ENCODE measurements at regions not wholly inside any gene's neighbourhood (a gene's known extent, or its start where the extent isn't known, plus 50 kb on each side); places are given as distances from the start of the nearest gene placed in this dataset.
"Not testable (repeated sequence)": the region's sequence is repeated elsewhere in the genome, so short reads cannot be mapped to it uniquely, and the experiment has no call there.

GRCh38 chr18:55964171-55964570 lies 376.2 kb upstream of the TCF4 start:
- DNase-seq (ENCODE audit: low read depth in 6 of 9, low spot score in 9 of 9), result no peak
- H3K9me3 ChIP-seq (ENCODE audit: control insufficient read depth in 2 of 2, insufficient read depth in 1 of 2, low read length in 1 of 2), result no peaks in the 10 kb centered on the region
- no peak overlapping the region for H3K4me3 ChIP-seq (ENCODE audit: low read length in 2 of 2)
- no peaks in the 10 kb centered on the region for H3K4me1 ChIP-seq (ENCODE audit: control insufficient read depth in 2 of 2, insufficient read depth in 2 of 2, low read length in 2 of 2)
- H3K27ac ChIP-seq (ENCODE audit: low read depth in 1 of 2, low read length in 1 of 2), result no peak overlapping the region
- H3K27me3 ChIP-seq (ENCODE audit: control insufficient read depth in 2 of 2, insufficient read depth in 1 of 2, low read length in 1 of 2), result no peaks in the 10 kb centered on the region
- H3K36me3 ChIP-seq (ENCODE audit: control insufficient read depth in 2 of 2, insufficient read depth in 2 of 2, low read length in 1 of 2), result no peaks in the 10 kb centered on the region
- WGBS, result 100% methylated on average over 1 of the region's 1 CpG

GRCh38 chr18:55953326-55953725 lies 365.3 kb upstream of the TCF4 start:
- H3K9me3 ChIP-seq (ENCODE audit: control insufficient read depth in 2 of 2, insufficient read depth in 1 of 2, low read length in 1 of 2), result no peaks in the 10 kb centered on the region
- no peaks in the 10 kb centered on the region for H3K27me3 ChIP-seq (ENCODE audit: control insufficient read depth in 2 of 2, insufficient read depth in 1 of 2, low read length in 1 of 2)
- no peaks in the 10 kb centered on the region for H3K36me3 ChIP-seq (ENCODE audit: control insufficient read depth in 2 of 2, insufficient read depth in 2 of 2, low read length in 1 of 2)
- WGBS, result 96% methylated on average over 9 of the region's 9 CpGs
- DNase-seq (ENCODE audit: low read depth in 6 of 9, low spot score in 9 of 9), result no peak
- H3K4me3 ChIP-seq (ENCODE audit: low read length in 2 of 2), result no peak overlapping the region
- no peak overlapping the region for H3K27ac ChIP-seq (ENCODE audit: low read depth in 1 of 2, low read length in 1 of 2)
- H3K4me1 ChIP-seq (ENCODE audit: control insufficient read depth in 2 of 2, insufficient read depth in 2 of 2, low read length in 2 of 2), result no peaks in the 10 kb centered on the region

- not testable (repeated sequence) for H3K4me3 ChIP-seq (ENCODE audit: low read length in 2 of 2); H3K27me3 ChIP-seq (ENCODE audit: control insufficient read depth in 2 of 2, insufficient read depth in 1 of 2, low read length in 1 of 2); H3K36me3 ChIP-seq (ENCODE audit: control insufficient read depth in 2 of 2, insufficient read depth in 2 of 2, low read length in 1 of 2); DNase-seq (ENCODE audit: low read depth in 6 of 9, low spot score in 9 of 9); H3K4me1 ChIP-seq (ENCODE audit: control insufficient read depth in 2 of 2, insufficient read depth in 2 of 2, low read length in 2 of 2); H3K27ac ChIP-seq (ENCODE audit: low read depth in 1 of 2, low read length in 1 of 2); H3K9me3 ChIP-seq (ENCODE audit: control insufficient read depth in 2 of 2, insufficient read depth in 1 of 2, low read length in 1 of 2)
- WGBS, result 84% methylated on average over 7 of the region's 7 CpGs
These were observed 363.7 kb upstream of the TCF4 start for GRCh38 chr18:55951738-55952137.

GRCh38 chr18:55950379-55951166 lies 362.6 kb upstream of the TCF4 start:
- Histone ChIP-seq H3K27me3 (ENCODE audit: control insufficient read depth in 2 of 2, insufficient read depth in 1 of 2, low read length in 1 of 2) (no peaks in the 10 kb centered on the region), H3K4me1 (ENCODE audit: control insufficient read depth in 2 of 2, insufficient read depth in 2 of 2, low read length in 2 of 2) (no peaks in the 10 kb centered on the region), H3K27ac (ENCODE audit: low read depth in 1 of 2, low read length in 1 of 2) (no peak overlapping the region), H3K9me3 (ENCODE audit: control insufficient read depth in 2 of 2, insufficient read depth in 1 of 2, low read length in 1 of 2) (no peaks in the 10 kb centered on the region), H3K36me3 (ENCODE audit: control insufficient read depth in 2 of 2, insufficient read depth in 2 of 2, low read length in 1 of 2) (no peaks in the 10 kb centered on the region), H3K4me3 (ENCODE audit: low read length in 2 of 2) (no peak overlapping the region)
- WGBS, result 97% methylated on average over 14 of the region's 14 CpGs
- no peak for DNase-seq (ENCODE audit: low read depth in 6 of 9, low spot score in 9 of 9)

- H3K36me3 ChIP-seq (ENCODE audit: control insufficient read depth in 2 of 2, insufficient read depth in 2 of 2, low read length in 1 of 2), result no peaks in the 10 kb centered on the region
- H3K4me1 ChIP-seq (ENCODE audit: control insufficient read depth in 2 of 2, insufficient read depth in 2 of 2, low read length in 2 of 2), result no peaks in the 10 kb centered on the region
- DNase-seq (ENCODE audit: low read depth in 6 of 9, low spot score in 9 of 9), result no peak
- no peaks in the 10 kb centered on the region for H3K9me3 ChIP-seq (ENCODE audit: control insufficient read depth in 2 of 2, insufficient read depth in 1 of 2, low read length in 1 of 2)
- H3K27ac ChIP-seq (ENCODE audit: low read depth in 1 of 2, low read length in 1 of 2), result no peak overlapping the region
- no peak overlapping the region for H3K4me3 ChIP-seq (ENCODE audit: low read length in 2 of 2)
- H3K27me3 ChIP-seq (ENCODE audit: control insufficient read depth in 2 of 2, insufficient read depth in 1 of 2, low read length in 1 of 2), result no peaks in the 10 kb centered on the region
These were observed 346.8 kb upstream of the TCF4 start for GRCh38 chr18:55934821-55935220.

GRCh38 chr18:55932675-55933074 lies 344.7 kb upstream of the TCF4 start:
- Histone ChIP-seq H3K27ac (ENCODE audit: low read depth in 1 of 2, low read length in 1 of 2) (no peak overlapping the region), H3K4me1 (ENCODE audit: control insufficient read depth in 2 of 2, insufficient read depth in 2 of 2, low read length in 2 of 2) (no peaks in the 10 kb centered on the region), H3K27me3 (ENCODE audit: control insufficient read depth in 2 of 2, insufficient read depth in 1 of 2, low read length in 1 of 2) (no peaks in the 10 kb centered on the region), H3K4me3 (ENCODE audit: low read length in 2 of 2) (no peak overlapping the region), H3K9me3 (ENCODE audit: control insufficient read depth in 2 of 2, insufficient read depth in 1 of 2, low read length in 1 of 2) (no peaks in the 10 kb centered on the region), H3K36me3 (ENCODE audit: control insufficient read depth in 2 of 2, insufficient read depth in 2 of 2, low read length in 1 of 2) (no peaks in the 10 kb centered on the region)
- no peak for DNase-seq (ENCODE audit: low read depth in 6 of 9, low spot score in 9 of 9)
- WGBS, result 95% methylated on average over 1 of the region's 1 CpG

- no peak overlapping the region for H3K27ac ChIP-seq (ENCODE audit: low read depth in 1 of 2, low read length in 1 of 2)
- no peaks in the 10 kb centered on the region for H3K36me3 ChIP-seq (ENCODE audit: control insufficient read depth in 2 of 2, insufficient read depth in 2 of 2, low read length in 1 of 2)
- H3K27me3 ChIP-seq (ENCODE audit: control insufficient read depth in 2 of 2, insufficient read depth in 1 of 2, low read length in 1 of 2), result no peaks in the 10 kb centered on the region
- H3K4me1 ChIP-seq (ENCODE audit: control insufficient read depth in 2 of 2, insufficient read depth in 2 of 2, low read length in 2 of 2), result no peaks in the 10 kb centered on the region
- WGBS, result 48% methylated on average over 3 of the region's 3 CpGs
- no peaks in the 10 kb centered on the region for H3K9me3 ChIP-seq (ENCODE audit: control insufficient read depth in 2 of 2, insufficient read depth in 1 of 2, low read length in 1 of 2)
- no peak overlapping the region for H3K4me3 ChIP-seq (ENCODE audit: low read length in 2 of 2)
- DNase-seq (ENCODE audit: low read depth in 6 of 9, low spot score in 9 of 9), result no peak
These were observed 339.8 kb upstream of the TCF4 start for GRCh38 chr18:55927831-55928230.

- WGBS, result 92% methylated on average over 5 of the region's 5 CpGs
- Histone ChIP-seq H3K36me3 (ENCODE audit: control insufficient read depth in 2 of 2, insufficient read depth in 2 of 2, low read length in 1 of 2) (no peaks in the 10 kb centered on the region), H3K27ac (ENCODE audit: low read depth in 1 of 2, low read length in 1 of 2) (no peak overlapping the region), H3K9me3 (ENCODE audit: control insufficient read depth in 2 of 2, insufficient read depth in 1 of 2, low read length in 1 of 2) (no peaks in the 10 kb centered on the region), H3K4me3 (ENCODE audit: low read length in 2 of 2) (no peak overlapping the region), H3K27me3 (ENCODE audit: control insufficient read depth in 2 of 2, insufficient read depth in 1 of 2, low read length in 1 of 2) (no peaks in the 10 kb centered on the region), H3K4me1 (ENCODE audit: control insufficient read depth in 2 of 2, insufficient read depth in 2 of 2, low read length in 2 of 2) (no peaks in the 10 kb centered on the region)
- DNase-seq (ENCODE audit: low read depth in 6 of 9, low spot score in 9 of 9), result no peak
These were observed 337.8 kb upstream of the TCF4 start for GRCh38 chr18:55925772-55926171.

GRCh38 chr18:55920063-55920462 lies 332.1 kb upstream of the TCF4 start:
- Histone ChIP-seq H3K36me3 (ENCODE audit: control insufficient read depth in 2 of 2, insufficient read depth in 2 of 2, low read length in 1 of 2) (no peaks in the 10 kb centered on the region), H3K27me3 (ENCODE audit: control insufficient read depth in 2 of 2, insufficient read depth in 1 of 2, low read length in 1 of 2) (no peaks in the 10 kb centered on the region), H3K27ac (ENCODE audit: low read depth in 1 of 2, low read length in 1 of 2) (no peak overlapping the region), H3K4me3 (ENCODE audit: low read length in 2 of 2) (no peak overlapping the region), H3K9me3 (ENCODE audit: control insufficient read depth in 2 of 2, insufficient read depth in 1 of 2, low read length in 1 of 2) (no peaks in the 10 kb centered on the region), H3K4me1 (ENCODE audit: control insufficient read depth in 2 of 2, insufficient read depth in 2 of 2, low read length in 2 of 2) (no peaks in the 10 kb centered on the region)
- 98% methylated on average over 2 of the region's 2 CpGs for WGBS
- DNase-seq (ENCODE audit: low read depth in 6 of 9, low spot score in 9 of 9), result no peak
